ENCODE measurements at regions not wholly inside any gene's neighbourhood (a gene's known extent, or its start where the extent isn't known, plus 50 kb on each side); places are given as distances from the start of the nearest gene placed in this dataset.
A peak's percentile ranks its signal among the peaks of the same experiment; 100 is the strongest.

- no peak for TF ChIP-seq CSRNP3 (CRISPR knock-in tag; IDR thresholded peaks at IDR 0.05)
- TF ChIP-seq CREB5 (CRISPR knock-in tag; IDR thresholded peaks at IDR 0.05; ENCODE audit: low read depth): no peak
- no peak for TF ChIP-seq TOX (CRISPR knock-in tag; IDR thresholded peaks at IDR 0.05; ENCODE audit: borderline replicate concordance)
Observed at GRCh38 chr1:219817914-219818313, 110.4 kb downstream of the SLC30A10 start (continued).

GRCh38 chr1:219813294-219813693, 115.1 kb downstream of the SLC30A10 start:
- no peak for ATAC-seq
- TF ChIP-seq ZFP30 (CRISPR knock-in tag; IDR thresholded peaks at IDR 0.05) (no peak), TSHZ2 (CRISPR knock-in tag; IDR thresholded peaks at IDR 0.05) (no peak), ISL1 (CRISPR knock-in tag; IDR thresholded peaks at IDR 0.05) (no peak), OSR1 (CRISPR knock-in tag; IDR thresholded peaks at IDR 0.05) (no peak), ESRRG (CRISPR knock-in tag; IDR thresholded peaks at IDR 0.05) (no peak)

- TF ChIP-seq ZFP3 (CRISPR knock-in tag; IDR thresholded peaks at IDR 0.05): peak; percentile 93
- TF ChIP-seq ZC3H10 (CRISPR knock-in tag; IDR thresholded peaks at IDR 0.05): no peak
- no peak for TF ChIP-seq SNAI2 (CRISPR knock-in tag; IDR thresholded peaks at IDR 0.05)
- no peak for TF ChIP-seq ESRRG (CRISPR knock-in tag; IDR thresholded peaks at IDR 0.05)
- ATAC-seq: peak; percentile 99
Observed at GRCh38 chr1:219812491-219813203, 115.7 kb downstream of the SLC30A10 start.

- peak; percentile 18 for ATAC-seq
- no peak for TF ChIP-seq PATZ1 (CRISPR knock-in tag; IDR thresholded peaks at IDR 0.05; ENCODE audit: borderline replicate concordance)
- no peak for TF ChIP-seq OSR1 (CRISPR knock-in tag; IDR thresholded peaks at IDR 0.05)
- no peak for TF ChIP-seq ZFP3 (CRISPR knock-in tag; IDR thresholded peaks at IDR 0.05)
- TF ChIP-seq CREB5 (CRISPR knock-in tag; IDR thresholded peaks at IDR 0.05; ENCODE audit: low read depth): no peak
- TF ChIP-seq ZNF70 (CRISPR knock-in tag; IDR thresholded peaks at IDR 0.05): no peak
- no peak for TF ChIP-seq RARB (CRISPR knock-in tag; IDR thresholded peaks at IDR 0.05)
Observed at GRCh38 chr1:219812086-219812485, 116.3 kb downstream of the SLC30A10 start.

- ATAC-seq: no peak
- TF ChIP-seq OSR1 (CRISPR knock-in tag; IDR thresholded peaks at IDR 0.05) (no peak), GLIS3 (CRISPR knock-in tag; IDR thresholded peaks at IDR 0.05) (no peak), ZNF70 (CRISPR knock-in tag; IDR thresholded peaks at IDR 0.05) (no peak), ESRRG (CRISPR knock-in tag; IDR thresholded peaks at IDR 0.05) (no peak), ARNTL (CRISPR knock-in tag; IDR thresholded peaks at IDR 0.05; ENCODE audit: borderline replicate concordance, low read depth) (no peak), CSRNP3 (CRISPR knock-in tag; IDR thresholded peaks at IDR 0.05) (no peak), TOX (CRISPR knock-in tag; IDR thresholded peaks at IDR 0.05; ENCODE audit: borderline replicate concordance) (no peak), ISL1 (CRISPR knock-in tag; IDR thresholded peaks at IDR 0.05) (no peak), POU6F1 (CRISPR knock-in tag; IDR thresholded peaks at IDR 0.05; ENCODE audit: borderline replicate concordance, low read depth) (no peak), PATZ1 (CRISPR knock-in tag; IDR thresholded peaks at IDR 0.05; ENCODE audit: borderline replicate concordance) (no peak), ZFP30 (CRISPR knock-in tag; IDR thresholded peaks at IDR 0.05) (no peak), TCF4 (CRISPR knock-in tag; IDR thresholded peaks at IDR 0.05; ENCODE audit: borderline replicate concordance) (no peak)
Observed at GRCh38 chr1:219810451-219810850, 117.9 kb downstream of the SLC30A10 start.

All from SK-N-SH treated with all-trans-retinoic acid at 6 μM for 48 hours (cell line).